CD4-positive, alpha-beta T cell treated with Interleukin-12 subunit alpha and Interleukin-12 subunit beta, for 1 hour (primary cell): ENCODE measurements at regions not wholly inside any gene's neighbourhood (a gene's known extent, or its start where the extent isn't known, plus 50 kb on each side); places are given as distances from the start of the nearest gene placed in this dataset.

Experiments
- DNase-seq: peaks from one replicate; pipeline ENCODE4 v3.0.0-alpha.2; 2020

GRCh38 chr3:70840106-70840870 is 527.9 kb upstream of the MDFIC2 start:
- DNase-seq, result no peak

GRCh38 chr3:70833239-70833960 is 521.0 kb upstream of the MDFIC2 start:
- DNase-seq, result no peak

GRCh38 chr3:70832834-70833205 is 520.4 kb upstream of the MDFIC2 start:
- DNase-seq, result no peak

DNA sequence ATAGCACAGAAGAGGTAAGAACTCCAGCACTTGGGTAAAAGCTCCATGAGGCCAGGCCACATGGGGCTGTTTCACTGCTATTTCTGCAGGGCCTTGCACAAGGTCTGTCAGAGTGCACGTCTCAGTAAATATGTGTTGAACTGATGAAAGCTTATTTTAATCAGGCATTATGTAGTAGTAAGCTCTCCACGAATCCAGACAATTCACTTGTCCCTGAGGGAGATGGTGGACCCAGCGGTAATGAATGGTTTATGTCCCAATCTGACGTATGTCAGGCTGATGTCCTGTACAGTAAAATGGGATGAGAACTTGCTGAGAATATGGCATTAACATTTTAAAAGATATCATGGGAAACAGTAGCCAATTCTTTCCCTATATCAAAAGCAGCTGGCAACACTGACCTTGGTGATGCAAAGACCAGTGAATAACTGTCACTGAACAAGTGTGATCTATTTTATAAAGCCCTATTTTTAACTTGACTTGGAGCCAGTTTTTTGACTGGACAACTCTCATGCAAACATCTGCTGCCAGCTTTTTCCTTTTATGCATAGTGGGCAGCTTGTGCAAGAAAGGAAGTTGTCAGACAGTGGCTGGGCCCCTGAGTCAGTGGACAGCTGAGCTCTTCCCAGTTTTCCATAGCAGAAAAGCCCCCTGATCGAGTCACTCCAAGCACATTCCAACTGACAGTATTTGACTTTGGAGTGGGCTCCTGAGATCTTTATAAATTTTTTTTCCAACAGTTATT is 519.8 kb upstream of the MDFIC2 start:
- no peak for DNase-seq

DNA sequence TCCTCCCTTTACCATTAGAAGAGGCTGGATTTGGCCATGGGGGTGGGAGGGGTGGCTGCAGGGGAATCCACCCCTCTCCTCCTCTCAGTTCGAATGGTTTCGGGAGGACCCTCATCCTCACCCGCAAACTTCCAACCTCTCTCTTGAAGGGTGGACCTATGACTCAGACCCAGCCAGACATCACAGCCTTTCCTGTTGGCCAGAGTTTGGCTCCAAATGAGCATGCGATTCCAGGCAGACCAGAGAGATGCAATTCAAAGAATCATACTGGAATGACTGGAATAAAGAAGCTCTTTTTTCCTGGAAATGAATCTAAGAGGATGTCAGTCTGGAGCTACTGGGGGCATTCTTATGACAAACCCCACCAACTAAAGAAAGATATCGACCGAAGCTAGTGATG is 516.7 kb upstream of the MDFIC2 start:
- DNase-seq, result no peak

- DNase-seq, result no peak
Observed at GRCh38 chr3:70824773-70825172, 512.3 kb upstream of the MDFIC2 start.

DNA sequence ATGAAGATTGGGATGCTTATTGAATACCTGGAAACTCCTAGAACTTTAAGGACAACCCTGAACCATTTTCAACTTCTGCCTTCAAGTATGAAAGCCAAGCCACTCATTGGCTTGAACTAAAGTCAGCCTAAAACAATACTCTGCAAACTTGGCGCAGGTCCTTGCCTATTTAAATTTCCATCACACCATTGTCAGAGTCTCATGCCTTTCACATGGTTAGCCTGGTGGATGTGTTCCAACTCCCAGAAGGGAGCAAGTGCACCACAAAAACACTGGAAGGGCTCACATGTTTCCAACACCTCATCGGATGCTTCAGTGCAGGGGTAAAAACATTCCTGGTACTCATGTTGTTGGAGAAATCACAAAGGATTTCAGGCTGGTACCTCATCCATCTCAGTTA is 511.6 kb upstream of the MDFIC2 start:
- DNase-seq, result no peak

- DNase-seq, result no peak
Observed at GRCh38 chr3:70823622-70824021, 511.2 kb upstream of the MDFIC2 start.

GRCh38 chr3:70822669-70823068 is 510.2 kb upstream of the MDFIC2 start:
- no peak for DNase-seq

- no peak for DNase-seq
Observed at GRCh38 chr3:70821602-70822001, 509.2 kb upstream of the MDFIC2 start.

- DNase-seq, result no peak
Observed at GRCh38 chr3:70820397-70820796, 508.0 kb upstream of the MDFIC2 start.

DNA sequence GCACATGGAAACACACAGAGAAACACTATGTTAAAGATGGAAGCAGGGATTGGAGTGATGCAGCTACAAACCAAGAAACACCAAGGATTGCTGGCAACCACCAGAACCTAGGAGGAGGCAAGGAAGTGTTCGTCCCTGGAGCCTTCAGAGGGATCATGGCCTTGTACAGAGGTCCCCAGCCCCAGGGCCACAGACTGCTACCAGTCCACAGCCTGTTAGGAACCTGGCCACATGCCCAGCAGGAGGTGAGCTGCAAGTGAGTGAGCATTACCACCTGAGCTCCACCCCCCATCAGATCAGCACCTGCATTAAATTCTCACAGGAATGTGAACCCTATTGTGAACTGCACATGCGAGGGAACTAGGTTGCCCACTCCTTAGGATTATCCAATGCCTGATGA is 505.7 kb upstream of the MDFIC2 start:
- DNase-seq, result no peak

DNA sequence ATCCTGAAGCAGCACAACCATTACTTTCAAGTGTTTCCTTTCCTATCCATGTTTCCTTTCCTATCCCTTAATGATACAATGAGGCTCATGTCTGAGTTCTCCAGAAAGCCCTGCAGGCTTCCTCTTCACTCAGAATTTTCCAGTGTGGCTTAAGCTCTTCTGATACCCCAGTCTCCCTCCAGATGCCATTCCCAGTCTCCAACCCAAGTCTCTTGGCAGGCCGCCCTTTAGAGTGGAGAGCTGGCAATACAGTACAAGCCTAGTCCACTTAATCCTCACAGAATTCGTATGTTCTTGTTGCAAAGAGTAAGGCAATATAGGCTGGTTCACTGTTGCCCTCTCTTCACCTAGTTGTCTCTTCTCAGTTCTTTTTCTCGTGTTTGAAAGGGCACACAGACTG is 503.9 kb upstream of the MDFIC2 start:
- no peak for DNase-seq

- no peak for DNase-seq
Observed at GRCh38 chr3:70815817-70816216, 503.4 kb upstream of the MDFIC2 start.

DNA sequence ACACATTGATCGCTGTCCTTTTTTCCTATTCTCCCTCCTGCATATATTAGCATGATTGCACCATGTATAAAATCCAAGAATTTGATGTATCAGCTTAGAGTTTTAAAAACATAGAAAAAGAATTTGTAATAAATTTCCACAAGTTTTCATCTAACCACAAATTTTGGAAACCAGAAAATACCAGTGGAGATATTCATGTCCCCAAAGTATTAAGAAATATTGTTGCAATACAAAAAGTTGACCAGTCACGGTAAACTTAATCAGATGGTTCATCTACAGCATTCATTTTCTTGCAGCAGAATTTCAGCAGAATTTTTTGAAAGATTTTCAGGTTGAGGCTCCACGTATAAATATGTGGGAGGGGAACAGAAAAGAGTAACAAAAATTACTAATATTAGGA is 500.9 kb upstream of the MDFIC2 start:
- no peak for DNase-seq

DNA sequence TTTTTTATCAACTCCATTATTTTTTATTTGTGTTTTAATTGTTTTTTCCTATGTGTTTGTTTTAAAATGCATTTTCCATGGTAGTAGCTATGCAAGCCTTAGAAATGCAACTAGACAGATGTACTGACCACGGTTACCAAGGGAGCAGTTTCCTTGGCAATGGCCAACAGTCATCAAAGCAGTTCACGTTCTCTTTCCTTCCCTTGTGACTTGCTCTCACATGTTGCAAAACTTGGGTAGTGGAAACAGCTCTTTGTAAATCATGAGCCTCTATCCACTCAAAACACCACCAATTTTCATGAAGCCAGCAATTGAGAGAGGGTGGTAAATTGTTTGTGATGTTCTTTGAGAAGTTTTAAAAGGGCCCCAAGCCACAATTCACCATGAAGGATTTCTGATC is 499.4 kb upstream of the MDFIC2 start:
- DNase-seq, result no peak

- no peak for DNase-seq
Observed at GRCh38 chr3:70808881-70809280, 496.4 kb upstream of the MDFIC2 start.

GRCh38 chr3:70806556-70806955 is 494.1 kb upstream of the MDFIC2 start:
- DNase-seq, result no peak

- DNase-seq, result no peak
Observed at GRCh38 chr3:70806021-70806420, 493.6 kb upstream of the MDFIC2 start.

GRCh38 chr3:70805061-70805889 is 492.8 kb upstream of the MDFIC2 start:
- no peak for DNase-seq

DNA sequence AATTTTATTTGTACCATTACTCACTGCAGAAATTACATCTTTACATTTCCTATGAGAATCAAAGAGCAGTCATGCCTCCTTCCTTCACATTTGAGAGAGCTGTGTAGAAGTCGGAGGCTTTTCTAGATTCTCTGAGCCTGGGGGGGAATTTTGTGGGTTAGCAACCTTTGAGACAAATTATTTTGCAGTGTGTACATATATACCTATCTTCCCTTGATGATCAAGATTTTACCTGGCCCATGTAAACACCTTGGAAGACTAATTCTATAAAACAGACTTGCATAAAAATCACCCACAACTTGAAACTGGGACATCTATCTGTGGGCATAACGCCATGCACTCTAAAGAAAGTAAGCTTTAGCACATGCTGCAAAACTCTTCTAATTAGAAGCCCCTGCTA is 491.5 kb upstream of the MDFIC2 start:
- DNase-seq, result no peak

DNA sequence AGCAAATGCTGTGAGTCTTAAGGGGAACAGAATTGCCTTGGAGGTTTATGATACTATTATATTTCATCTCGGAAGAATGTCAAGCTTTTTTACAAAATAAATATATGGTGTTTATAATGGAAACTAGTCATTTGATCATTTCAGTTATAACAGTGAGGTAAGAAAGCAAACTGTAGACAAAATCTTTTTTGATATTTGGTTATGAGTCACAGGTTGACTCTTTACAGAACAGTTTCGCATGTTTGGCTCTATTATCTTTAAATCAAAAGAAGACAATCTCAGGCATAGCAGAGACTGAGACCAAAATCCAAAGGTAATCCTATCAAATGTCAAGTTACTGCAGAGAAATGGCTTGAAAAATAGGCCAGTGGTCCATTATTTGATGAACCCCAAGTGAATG is 490.9 kb upstream of the MDFIC2 start:
- no peak for DNase-seq

DNA sequence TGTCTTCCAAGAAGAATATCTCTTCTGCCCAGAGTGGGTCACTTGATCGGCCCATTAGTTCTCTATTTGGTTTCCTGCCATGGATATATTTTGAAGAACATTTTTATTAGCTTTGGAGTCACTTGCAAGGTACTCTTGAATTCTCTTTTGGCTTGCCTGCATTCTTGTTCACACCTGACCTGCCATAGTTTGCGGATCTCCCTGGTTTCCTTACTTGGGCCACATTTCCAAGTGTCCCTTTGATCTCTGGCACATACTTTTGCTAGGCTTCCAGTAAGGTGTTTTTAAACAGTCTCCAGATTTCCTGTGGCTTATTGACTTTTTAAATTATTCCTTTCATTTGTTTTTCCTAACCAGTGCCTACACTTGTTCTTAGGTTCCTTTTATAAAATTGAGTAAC is 488.5 kb upstream of the MDFIC2 start:
- DNase-seq, result no peak
